Activated B cell treated with CpG ODN at 0.5 μM for 24 hours (primary cell): ENCODE measurements at regions not wholly inside any gene's neighbourhood (a gene's known extent, or its start where the extent isn't known, plus 50 kb on each side); places are given as distances from the start of the nearest gene placed in this dataset.
"Not testable (repeated sequence)": the region's sequence is repeated elsewhere in the genome, so short reads cannot be mapped to it uniquely, and the experiment has no call there.

Source experiments
- ATAC-seq: fragments of 200-7000 bp; cut with Tn5 transposase; one replicate; pipeline ENCODE4 v1.10.0; 2021; ENCODE audit warnings: low read depth, mild to moderate bottlenecking, moderate library complexity
- CTCF ChIA-PET: fragments of 350-600 bp; sonication (Branson Sonifier 250); formaldehyde crosslinking; loops from one replicate; lab custom pipeline; 2021; ENCODE audit warnings: antibody characterized with exemption; lab: Charles Lee
- POLR2A ChIA-PET: fragments of 350-600 bp; sonication (Branson Sonifier 250); formaldehyde crosslinking; loops from one replicate; lab custom pipeline; 2021; ENCODE audit warnings: antibody characterized with exemption; lab: Charles Lee
- DNase-seq: peaks from one replicate; pipeline ENCODE4 v3.0.0; 2022
- H3K27ac Mint-ChIP-seq: one replicate; pipeline ENCODE4 v1.8.0; 2020; ENCODE audit warnings: mixed read lengths
- H3K27me3 Mint-ChIP-seq: one replicate; pipeline ENCODE4 v1.8.0; 2021; ENCODE audit warnings: mixed read lengths
- H3K36me3 Mint-ChIP-seq: one replicate; pipeline ENCODE4 v1.8.0; 2021; ENCODE audit warnings: low read depth, mixed read lengths
- H3K4me1 Mint-ChIP-seq: one replicate; pipeline ENCODE4 v1.8.0; 2021; ENCODE audit warnings: mixed read lengths
- H3K4me3 Mint-ChIP-seq: one replicate; pipeline ENCODE4 v1.8.0; 2020; ENCODE audit warnings: mild to moderate bottlenecking, mixed read lengths
- H3K9me3 Mint-ChIP-seq: one replicate; pipeline ENCODE4 v1.8.0; 2020; ENCODE audit warnings: mixed read lengths
- intact Hi-C: fragments of 100-400 bp; cut with micrococcal nuclease; formaldehyde crosslinking; loops from one replicate; pipeline ENCODE4 v1.15.1; 2024
- TF ChIP-seq, protein P1 (sequence below): fragments of 200-600 bp; IDR thresholded peaks from one replicate; pipeline ENCODE4 v1.8.0; 2022; ENCODE audit warnings: antibody characterized with exemption, mild to moderate bottlenecking

DNA sequence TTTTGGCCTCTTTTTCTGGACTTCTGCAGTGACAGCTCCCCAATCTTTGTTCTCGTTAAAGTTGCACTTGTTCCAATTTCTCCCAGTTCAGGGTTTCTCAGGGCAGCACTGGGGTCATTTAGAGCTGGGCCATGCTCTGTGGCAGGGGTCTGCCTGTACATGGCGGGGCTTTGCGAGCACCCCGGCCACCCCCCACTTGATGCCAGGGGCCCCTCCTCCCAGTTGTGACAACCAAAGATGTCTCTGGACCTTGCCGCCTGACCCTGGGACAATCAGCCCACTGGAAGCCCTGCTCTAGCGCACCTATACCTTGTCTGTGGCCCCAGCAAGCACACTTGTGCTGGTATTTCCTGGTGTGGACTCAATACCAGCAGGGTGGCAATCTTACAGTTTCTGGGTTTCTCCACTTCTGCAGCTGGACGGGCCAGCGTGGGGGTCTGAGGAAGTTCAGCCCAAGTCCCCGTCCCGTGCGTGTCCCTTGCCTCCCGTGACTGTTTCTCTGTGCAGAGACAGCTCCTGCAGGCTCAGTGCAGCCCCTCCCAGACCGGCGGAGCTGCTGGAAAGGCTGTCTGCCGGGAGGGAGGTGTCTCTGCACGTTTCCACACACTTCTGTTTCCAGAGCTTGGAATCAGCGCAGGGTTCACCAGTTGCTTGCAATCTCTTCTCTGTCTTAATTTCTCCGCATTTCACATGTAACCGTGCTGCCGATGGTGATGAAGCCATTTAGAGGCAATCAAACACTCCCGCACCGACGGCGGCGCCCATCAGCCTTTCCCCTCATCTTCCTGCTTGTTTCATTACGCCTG lies 1328.9 kb downstream of the BRD1 start:
- Mint-ChIP-seq H3K4me1 (no peaks in the 10 kb centered on the region), H3K9me3 (no peaks in the 10 kb centered on the region), H3K4me3 (no peak overlapping the region), H3K27me3 (peaks cover 18% of the 10 kb centered on the region), H3K36me3 (no peaks in the 10 kb centered on the region), H3K27ac (no peak overlapping the region)
- no peak for DNase-seq
- CTCF ChIA-PET, result no interaction called here
- no peak for ATAC-seq
- POLR2A ChIA-PET, result no interaction called here
- TF ChIP-seq, protein P1, sequence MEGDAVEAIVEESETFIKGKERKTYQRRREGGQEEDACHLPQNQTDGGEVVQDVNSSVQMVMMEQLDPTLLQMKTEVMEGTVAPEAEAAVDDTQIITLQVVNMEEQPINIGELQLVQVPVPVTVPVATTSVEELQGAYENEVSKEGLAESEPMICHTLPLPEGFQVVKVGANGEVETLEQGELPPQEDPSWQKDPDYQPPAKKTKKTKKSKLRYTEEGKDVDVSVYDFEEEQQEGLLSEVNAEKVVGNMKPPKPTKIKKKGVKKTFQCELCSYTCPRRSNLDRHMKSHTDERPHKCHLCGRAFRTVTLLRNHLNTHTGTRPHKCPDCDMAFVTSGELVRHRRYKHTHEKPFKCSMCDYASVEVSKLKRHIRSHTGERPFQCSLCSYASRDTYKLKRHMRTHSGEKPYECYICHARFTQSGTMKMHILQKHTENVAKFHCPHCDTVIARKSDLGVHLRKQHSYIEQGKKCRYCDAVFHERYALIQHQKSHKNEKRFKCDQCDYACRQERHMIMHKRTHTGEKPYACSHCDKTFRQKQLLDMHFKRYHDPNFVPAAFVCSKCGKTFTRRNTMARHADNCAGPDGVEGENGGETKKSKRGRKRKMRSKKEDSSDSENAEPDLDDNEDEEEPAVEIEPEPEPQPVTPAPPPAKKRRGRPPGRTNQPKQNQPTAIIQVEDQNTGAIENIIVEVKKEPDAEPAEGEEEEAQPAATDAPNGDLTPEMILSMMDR, result no peak
- intact Hi-C loops, result no loop called here

DNA sequence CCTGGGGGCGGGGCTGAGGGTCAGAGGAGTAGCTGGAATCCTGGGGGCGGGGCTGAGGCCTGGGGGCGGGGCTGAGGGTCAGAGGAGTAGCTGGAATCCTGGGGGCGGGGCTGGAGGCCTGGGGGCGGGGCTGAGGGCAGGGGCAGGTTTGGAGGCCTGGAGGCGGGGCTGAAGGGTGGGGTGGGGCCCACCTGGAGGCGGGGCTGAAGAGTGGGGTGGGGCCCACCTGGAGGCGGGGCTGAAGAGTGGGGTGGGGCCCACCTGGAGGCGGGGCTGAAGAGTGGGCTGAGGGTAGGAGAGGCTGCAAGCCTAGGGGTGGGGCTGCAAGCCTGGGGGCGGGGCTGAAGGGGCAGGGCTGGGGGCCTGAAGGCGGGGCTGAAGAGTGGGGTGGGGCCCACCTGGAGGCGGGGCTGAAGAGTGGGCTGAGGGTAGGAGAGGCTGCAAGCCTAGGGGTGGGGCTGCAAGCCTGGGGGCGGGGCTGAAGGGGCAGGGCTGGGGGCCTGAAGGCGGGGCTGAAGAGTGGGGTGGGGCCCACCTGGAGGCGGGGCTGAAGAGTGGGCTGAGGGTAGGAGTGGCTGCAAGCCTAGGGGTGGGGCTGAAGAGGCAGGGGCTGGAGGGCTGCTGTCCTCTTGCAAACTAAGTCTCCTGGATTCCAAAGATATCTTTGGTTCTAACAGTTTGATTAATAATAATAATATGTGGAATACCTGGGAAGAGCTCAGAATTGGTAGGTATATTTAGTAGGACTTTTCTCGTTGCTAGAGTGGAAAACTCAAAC lies 1329.7 kb downstream of the BRD1 start:
- POLR2A ChIA-PET, H3K9me3 Mint-ChIP-seq, H3K4me3 Mint-ChIP-seq, intact Hi-C loops, H3K27ac Mint-ChIP-seq, H3K36me3 Mint-ChIP-seq, CTCF ChIA-PET, ATAC-seq, H3K4me1 Mint-ChIP-seq, DNase-seq: not testable (repeated sequence)
- H3K27me3 Mint-ChIP-seq, result peaks cover 19% of the 10 kb centered on the region

DNA sequence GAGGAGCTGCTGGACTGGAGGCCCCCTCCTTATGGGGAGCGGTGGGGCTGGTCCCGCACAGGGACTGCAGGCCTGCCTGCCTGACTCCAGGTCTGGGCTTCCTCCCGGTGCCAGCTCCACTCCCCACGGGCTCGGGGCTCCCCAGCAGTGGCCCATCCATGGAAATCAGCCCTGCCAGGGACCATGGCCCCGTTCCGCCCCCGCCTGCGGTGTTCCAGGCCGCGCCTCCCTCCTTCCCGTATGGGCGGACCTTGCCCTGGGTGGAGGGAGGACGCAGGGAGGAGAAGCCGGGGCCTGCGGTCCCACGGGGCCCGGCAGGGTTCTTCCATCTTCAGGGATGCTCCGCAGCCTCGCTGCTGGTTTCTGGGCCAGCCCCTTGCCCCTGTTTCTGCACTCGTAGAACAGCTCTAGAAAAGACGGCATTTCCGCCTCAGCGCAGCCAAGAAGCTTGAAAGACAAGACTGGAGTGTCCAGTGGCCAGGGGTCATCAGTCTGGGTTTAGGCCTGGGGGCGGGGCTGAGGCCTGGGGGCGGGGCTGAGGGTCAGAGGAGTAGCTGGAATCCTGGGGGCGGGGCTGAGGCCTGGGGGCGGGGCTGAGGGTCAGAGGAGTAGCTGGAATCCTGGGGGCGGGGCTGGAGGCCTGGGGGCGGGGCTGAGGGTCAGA lies 1330.6 kb downstream of the BRD1 start:
- POLR2A ChIA-PET, result no interaction called here
- no peak overlapping the region for H3K4me3 Mint-ChIP-seq
- H3K36me3 Mint-ChIP-seq, result no peaks in the 10 kb centered on the region
- CTCF ChIA-PET, result no interaction called here
- H3K27me3 Mint-ChIP-seq, result peaks cover 27% of the 10 kb centered on the region
- H3K27ac Mint-ChIP-seq, result no peak overlapping the region
- no peaks in the 10 kb centered on the region for H3K9me3 Mint-ChIP-seq
- TF ChIP-seq, protein P1, result no peak
- peaks cover 7% of the 10 kb centered on the region for H3K4me1 Mint-ChIP-seq
- ATAC-seq (no peak), DNase-seq (no peak)
- intact Hi-C loops, result no loop called here

DNA sequence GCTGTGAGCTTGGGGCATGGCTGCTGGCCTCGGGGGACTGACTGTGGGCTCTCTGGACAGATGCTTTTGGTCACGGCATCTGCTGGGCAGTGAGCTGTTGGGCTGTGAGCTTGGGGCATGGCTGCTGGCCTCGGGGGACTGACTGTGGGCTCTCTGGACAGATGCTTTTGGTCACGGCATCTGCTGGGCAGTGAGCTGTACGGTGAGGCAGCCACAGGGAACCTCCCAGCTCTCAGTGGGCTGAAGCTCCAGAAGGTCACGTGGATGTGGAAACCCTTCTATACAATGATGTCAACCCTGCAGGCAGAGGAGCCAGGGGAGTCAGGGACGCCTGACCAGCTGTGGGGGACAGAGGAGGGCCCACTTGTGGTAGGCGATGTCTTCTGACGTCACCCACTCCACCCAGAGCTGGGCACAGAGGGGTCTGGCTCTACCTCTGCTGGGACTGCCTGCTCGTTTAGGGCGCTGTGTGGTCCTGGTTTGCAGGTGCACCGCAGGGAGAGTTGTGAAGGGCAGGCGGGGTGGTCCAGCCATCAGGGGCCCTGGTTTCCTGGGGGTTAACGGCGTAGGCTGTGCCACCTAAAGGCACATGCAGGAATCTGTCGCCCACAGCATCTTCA lies 1331.3 kb downstream of the BRD1 start:
- peaks cover 7% of the 10 kb centered on the region for H3K4me1 Mint-ChIP-seq
- no peak overlapping the region for H3K4me3 Mint-ChIP-seq
- intact Hi-C loops, result no loop called here
- ChIA-PET POLR2A (no interaction called here), CTCF (no interaction called here)
- H3K9me3 Mint-ChIP-seq, result no peaks in the 10 kb centered on the region
- peaks cover 33% of the 10 kb centered on the region for H3K27me3 Mint-ChIP-seq
- H3K27ac Mint-ChIP-seq, result no peak overlapping the region
- DNase-seq, result no peak
- ATAC-seq, result no peak
- no peaks in the 10 kb centered on the region for H3K36me3 Mint-ChIP-seq
- TF ChIP-seq, protein P1, result no peak

DNA sequence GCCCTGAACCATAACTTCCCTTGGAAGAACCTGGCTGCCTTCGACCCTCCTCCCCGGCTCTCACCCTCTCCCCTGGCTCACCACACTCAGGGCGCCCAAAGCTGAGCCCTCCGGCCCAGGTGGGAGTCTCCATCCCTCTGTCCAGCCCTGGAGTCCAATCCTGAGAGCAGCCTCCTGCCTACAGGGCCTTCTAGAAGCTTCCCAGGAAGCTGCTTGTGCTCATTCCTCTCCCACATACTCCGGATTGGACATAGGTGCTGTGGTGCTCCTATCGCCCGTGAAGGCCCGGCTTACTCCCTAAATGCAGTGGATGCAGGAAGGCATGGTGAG lies 1332.0 kb downstream of the BRD1 start:
- Mint-ChIP-seq H3K9me3 (no peaks in the 10 kb centered on the region), H3K4me1 (peaks cover 7% of the 10 kb centered on the region), H3K36me3 (no peaks in the 10 kb centered on the region), H3K4me3 (no peak overlapping the region), H3K27me3 (peaks cover 39% of the 10 kb centered on the region), H3K27ac (no peak overlapping the region)
- intact Hi-C loops, result no loop called here
- no peak for DNase-seq
- TF ChIP-seq, protein P1, result no peak
- ChIA-PET POLR2A (no interaction called here), CTCF (no interaction called here)
- ATAC-seq, result no peak
